WTC11 (cell line): ENCODE measurements at regions not wholly inside any gene's neighbourhood (a gene's known extent, or its start where the extent isn't known, plus 50 kb on each side); places are given as distances from the start of the nearest gene placed in this dataset.

Experiments used
- ATAC-seq: fragments of 200-7000 bp; cut with Tn5 transposase; 2 replicates; pipeline ENCODE4 v1.10.0; 2021; ENCODE audit warnings: mild to moderate bottlenecking, moderate library complexity
- CTCF ChIA-PET: fragments of 300-600 bp; sonication (Branson Sonifier 250); formaldehyde crosslinking; loops from one replicate; lab custom pipeline; 2021; ENCODE audit warnings: antibody characterized with exemption; lab: Charles Lee
- POLR2A ChIA-PET: fragments of 350-600 bp; sonication (Branson Sonifier 250); formaldehyde crosslinking; loops from one replicate; lab custom pipeline; 2021; ENCODE audit warnings: antibody characterized with exemption; lab: Charles Lee
- DNase-seq: peaks from one replicate; pipeline ENCODE4 v3.0.0; 2021; ENCODE audit warnings: low spot score
- H3K27ac Mint-ChIP-seq: 2 replicates; pipeline ENCODE4 v1.8.0; 2021; ENCODE audit warnings: mixed read lengths
- H3K27me3 Mint-ChIP-seq: 2 replicates; pipeline ENCODE4 v1.8.0; 2021; ENCODE audit warnings: low read depth, mild to moderate bottlenecking, moderate library complexity, mixed read lengths
- H3K36me3 Mint-ChIP-seq: 2 replicates; pipeline ENCODE4 v1.8.0; 2021; ENCODE audit warnings: mixed read lengths
- H3K4me1 Mint-ChIP-seq: 2 replicates; pipeline ENCODE4 v1.8.0; 2022; ENCODE audit warnings: mixed read lengths
- H3K4me3 Mint-ChIP-seq: 2 replicates; pipeline ENCODE4 v1.8.0; 2021; ENCODE audit warnings: mild to moderate bottlenecking, moderate library complexity, mixed read lengths
- H3K9me3 Mint-ChIP-seq: 2 replicates; pipeline ENCODE4 v1.8.0; 2021; ENCODE audit warnings: mixed read lengths
- AFF4 ChIP-seq: sonication (generic); formaldehyde crosslinking; IDR thresholded peaks from 2 replicates; pipeline ENCODE4 v1.8.1; 2023; ENCODE audit warnings: mild to moderate bottlenecking, missing genetic modification reagents, borderline replicate concordance
- CREM ChIP-seq: sonication (generic); formaldehyde crosslinking; IDR thresholded peaks from 2 replicates; pipeline ENCODE4 v1.8.1; 2022; ENCODE audit warnings: mild to moderate bottlenecking, missing genetic modification reagents, moderate library complexity
- E2F5 ChIP-seq: sonication (generic); formaldehyde crosslinking; IDR thresholded peaks from 2 replicates; pipeline ENCODE4 v1.8.1; 2022; ENCODE audit warnings: mild to moderate bottlenecking, moderate library complexity, missing genetic modification reagents
- ERG ChIP-seq: fragments of 250-450 bp; sonication (Bioruptor Pico); IDR thresholded peaks from 2 replicates; pipeline ENCODE4 v1.8.0; 2021; ENCODE audit warnings: mild to moderate bottlenecking
- ESRRA ChIP-seq: sonication (generic); formaldehyde crosslinking; IDR thresholded peaks from 2 replicates; pipeline ENCODE4 v1.8.1; 2022; ENCODE audit warnings: mild to moderate bottlenecking, missing genetic modification reagents, borderline replicate concordance
- ETV6 ChIP-seq: sonication (generic); formaldehyde crosslinking; IDR thresholded peaks from 2 replicates; pipeline ENCODE4 v1.8.1; 2022; ENCODE audit warnings: mild to moderate bottlenecking, missing genetic modification reagents
- FOXJ3 ChIP-seq: sonication (generic); formaldehyde crosslinking; IDR thresholded peaks from 2 replicates; pipeline ENCODE4 v1.9.0; 2021; ENCODE audit warnings: missing genetic modification reagents, mild to moderate bottlenecking, borderline replicate concordance
- FOXP1 ChIP-seq: sonication (generic); formaldehyde crosslinking; IDR thresholded peaks from 2 replicates; pipeline ENCODE4 v1.8.0; 2022; ENCODE audit warnings: missing genetic modification reagents, mild to moderate bottlenecking, moderate library complexity, borderline replicate concordance
- GTF2I ChIP-seq: fragments of 250-450 bp; sonication (Bioruptor Pico); conservative IDR thresholded peaks from 2 replicates; pipeline ENCODE4 v1.4.0; 2021; ENCODE audit warnings: mild to moderate bottlenecking
- HMGA2 ChIP-seq: fragments of 250-450 bp; sonication (Bioruptor Pico); IDR thresholded peaks from 2 replicates; pipeline ENCODE4 v1.4.0; 2021; ENCODE audit warnings: mild to moderate bottlenecking, moderate library complexity
- JAZF1 ChIP-seq: fragments of 250-450 bp; sonication (Bioruptor Pico); IDR thresholded peaks from 2 replicates; pipeline ENCODE4 v1.9.0; 2021; ENCODE audit warnings: moderate library complexity, mild to moderate bottlenecking, inconsistent platforms
- MYBL2 ChIP-seq: sonication (generic); formaldehyde crosslinking; IDR thresholded peaks from 2 replicates; pipeline ENCODE4 v1.8.1; 2023; ENCODE audit warnings: mild to moderate bottlenecking, moderate library complexity, missing genetic modification reagents
- NFYB ChIP-seq: sonication (generic); formaldehyde crosslinking; conservative IDR thresholded peaks from 2 replicates; pipeline ENCODE4 v1.8.0; 2022; ENCODE audit warnings: low read depth, missing genetic modification reagents
- SMAD4 ChIP-seq: sonication (generic); formaldehyde crosslinking; IDR thresholded peaks from 2 replicates; pipeline ENCODE4 v1.8.0; 2022; ENCODE audit warnings: mild to moderate bottlenecking, missing genetic modification reagents
- SOX15 ChIP-seq: fragments of 250-450 bp; sonication (Bioruptor Pico); IDR thresholded peaks from 2 replicates; pipeline ENCODE4 v1.9.0; 2021; ENCODE audit warnings: mild to moderate bottlenecking
- SP1 ChIP-seq: sonication (generic); formaldehyde crosslinking; conservative IDR thresholded peaks from 2 replicates; pipeline ENCODE4 v1.8.1; 2022; ENCODE audit warnings: missing genetic modification reagents
- TP53 ChIP-seq: sonication (generic); formaldehyde crosslinking; IDR thresholded peaks from 2 replicates; pipeline ENCODE4 v1.8.1; 2023; ENCODE audit warnings: mild to moderate bottlenecking, missing genetic modification reagents
- ZBTB21 ChIP-seq: sonication (generic); formaldehyde crosslinking; IDR thresholded peaks from 2 replicates; pipeline ENCODE4 v1.8.1; 2023; ENCODE audit warnings: mild to moderate bottlenecking, missing genetic modification reagents, borderline replicate concordance
- ZNF219 ChIP-seq: sonication (generic); formaldehyde crosslinking; IDR thresholded peaks from 2 replicates; pipeline ENCODE4 v1.8.0; 2023; ENCODE audit warnings: missing genetic modification reagents, mild to moderate bottlenecking, borderline replicate concordance
- ZNF263 ChIP-seq: sonication (generic); formaldehyde crosslinking; IDR thresholded peaks from 2 replicates; pipeline ENCODE4 v1.8.1; 2022; ENCODE audit warnings: low read depth, mild to moderate bottlenecking, moderate library complexity, missing genetic modification reagents
- ZNF281 ChIP-seq: sonication (generic); formaldehyde crosslinking; IDR thresholded peaks from 2 replicates; pipeline ENCODE4 v1.8.0; 2023; ENCODE audit warnings: mild to moderate bottlenecking, missing genetic modification reagents
- ZNF416 ChIP-seq: fragments of 250-450 bp; sonication (Bioruptor Pico); IDR thresholded peaks from 2 replicates; pipeline ENCODE4 v1.9.0; 2021; ENCODE audit warnings: mild to moderate bottlenecking, inconsistent platforms
- TF ChIP-seq, protein P1 (sequence below): sonication (generic); formaldehyde crosslinking; IDR thresholded peaks from 2 replicates; pipeline ENCODE4 v1.8.1; 2023; ENCODE audit warnings: mild to moderate bottlenecking, missing genetic modification reagents, moderate library complexity
- TF ChIP-seq, protein P2 (sequence below): fragments of 250-450 bp; sonication (Bioruptor Pico); IDR thresholded peaks from 2 replicates; pipeline ENCODE4 v1.9.0; 2021; ENCODE audit warnings: mild to moderate bottlenecking
- TF ChIP-seq, protein P3 (sequence below): fragments of 250-450 bp; sonication (Bioruptor Pico); IDR thresholded peaks from 2 replicates; pipeline ENCODE4 v1.9.0; 2021; ENCODE audit warnings: mild to moderate bottlenecking

- no peaks in the 10 kb centered on the region for H3K36me3 Mint-ChIP-seq
- CTCF ChIA-PET = interaction anchor here (1.7 kb wide), 1 partner anchor 279 kb away, joined by 4 read pairs; no protein-coding TSS in a partner anchor
- TF ChIP-seq ERG (CRISPR knock-in tag) = no peak
- TF ChIP-seq MYBL2 (CRISPR knock-in tag) = no peak
- no peak for TF ChIP-seq ZBTB21 (CRISPR knock-in tag)
- TF ChIP-seq ESRRA (CRISPR knock-in tag) = no peak
- no peak for TF ChIP-seq SOX15
- TF ChIP-seq, protein P1, sequence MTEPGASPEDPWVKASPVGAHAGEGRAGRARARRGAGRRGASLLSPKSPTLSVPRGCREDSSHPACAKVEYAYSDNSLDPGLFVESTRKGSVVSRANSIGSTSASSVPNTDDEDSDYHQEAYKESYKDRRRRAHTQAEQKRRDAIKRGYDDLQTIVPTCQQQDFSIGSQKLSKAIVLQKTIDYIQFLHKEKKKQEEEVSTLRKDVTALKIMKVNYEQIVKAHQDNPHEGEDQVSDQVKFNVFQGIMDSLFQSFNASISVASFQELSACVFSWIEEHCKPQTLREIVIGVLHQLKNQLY (CRISPR knock-in tag) = no peak
- TF ChIP-seq E2F5 = no peak
- TF ChIP-seq FOXJ3 (CRISPR knock-in tag) = no peak
- TF ChIP-seq JAZF1 (CRISPR knock-in tag) = no peak
- no peak for TF ChIP-seq TP53 (CRISPR knock-in tag)
- no peak for TF ChIP-seq GTF2I (CRISPR knock-in tag)
- TF ChIP-seq, protein P2, sequence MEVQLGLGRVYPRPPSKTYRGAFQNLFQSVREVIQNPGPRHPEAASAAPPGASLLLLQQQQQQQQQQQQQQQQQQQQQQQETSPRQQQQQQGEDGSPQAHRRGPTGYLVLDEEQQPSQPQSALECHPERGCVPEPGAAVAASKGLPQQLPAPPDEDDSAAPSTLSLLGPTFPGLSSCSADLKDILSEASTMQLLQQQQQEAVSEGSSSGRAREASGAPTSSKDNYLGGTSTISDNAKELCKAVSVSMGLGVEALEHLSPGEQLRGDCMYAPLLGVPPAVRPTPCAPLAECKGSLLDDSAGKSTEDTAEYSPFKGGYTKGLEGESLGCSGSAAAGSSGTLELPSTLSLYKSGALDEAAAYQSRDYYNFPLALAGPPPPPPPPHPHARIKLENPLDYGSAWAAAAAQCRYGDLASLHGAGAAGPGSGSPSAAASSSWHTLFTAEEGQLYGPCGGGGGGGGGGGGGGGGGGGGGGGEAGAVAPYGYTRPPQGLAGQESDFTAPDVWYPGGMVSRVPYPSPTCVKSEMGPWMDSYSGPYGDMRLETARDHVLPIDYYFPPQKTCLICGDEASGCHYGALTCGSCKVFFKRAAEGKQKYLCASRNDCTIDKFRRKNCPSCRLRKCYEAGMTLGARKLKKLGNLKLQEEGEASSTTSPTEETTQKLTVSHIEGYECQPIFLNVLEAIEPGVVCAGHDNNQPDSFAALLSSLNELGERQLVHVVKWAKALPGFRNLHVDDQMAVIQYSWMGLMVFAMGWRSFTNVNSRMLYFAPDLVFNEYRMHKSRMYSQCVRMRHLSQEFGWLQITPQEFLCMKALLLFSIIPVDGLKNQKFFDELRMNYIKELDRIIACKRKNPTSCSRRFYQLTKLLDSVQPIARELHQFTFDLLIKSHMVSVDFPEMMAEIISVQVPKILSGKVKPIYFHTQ (CRISPR knock-in tag) = no peak
- no peak for TF ChIP-seq ZNF416 (CRISPR knock-in tag)
- no peak for TF ChIP-seq SMAD4
- no peak for TF ChIP-seq ZNF263 (CRISPR knock-in tag)
- TF ChIP-seq, protein P3, sequence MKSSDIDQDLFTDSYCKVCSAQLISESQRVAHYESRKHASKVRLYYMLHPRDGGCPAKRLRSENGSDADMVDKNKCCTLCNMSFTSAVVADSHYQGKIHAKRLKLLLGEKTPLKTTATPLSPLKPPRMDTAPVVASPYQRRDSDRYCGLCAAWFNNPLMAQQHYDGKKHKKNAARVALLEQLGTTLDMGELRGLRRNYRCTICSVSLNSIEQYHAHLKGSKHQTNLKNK (CRISPR knock-in tag) = no peak
- no peak for TF ChIP-seq ZNF281
Observed at GRCh38 chr13:100842136-100842535, 167.5 kb upstream of the TMTC4 start.

GRCh38 chr13:100838387-100838786 lies 163.8 kb upstream of the TMTC4 start:
- H3K4me1 Mint-ChIP-seq = peaks cover 14% of the 10 kb centered on the region
- no peaks in the 10 kb centered on the region for H3K27me3 Mint-ChIP-seq
- H3K27ac Mint-ChIP-seq = no peak overlapping the region
- CTCF ChIA-PET = no interaction called here
- ATAC-seq (no peak; the same call in 1 of the 2 replicates), DNase-seq (no peak)
- no peaks in the 10 kb centered on the region for H3K36me3 Mint-ChIP-seq
- no peaks in the 10 kb centered on the region for H3K9me3 Mint-ChIP-seq
- POLR2A ChIA-PET = no interaction called here
- H3K4me3 Mint-ChIP-seq = no peak overlapping the region
- TF ChIP-seq SP1 (CRISPR knock-in tag) (no peak), ZNF263 (CRISPR knock-in tag) (no peak), ZNF219 (no peak), NFYB (CRISPR knock-in tag) (no peak), AFF4 (CRISPR knock-in tag) (no peak), HMGA2 (no peak), FOXP1 (CRISPR knock-in tag) (no peak), CREM (CRISPR knock-in tag) (no peak), ETV6 (CRISPR knock-in tag) (no peak)

More at GRCh38 chr13:100842136-100842535, 167.5 kb upstream of the TMTC4 start:
- no peak for ATAC-seq
- no peak overlapping the region for H3K4me3 Mint-ChIP-seq
- H3K9me3 Mint-ChIP-seq = peaks cover 3% of the 10 kb centered on the region; the same call in 1 of the 2 replicates
- POLR2A ChIA-PET = no interaction called here
- H3K4me1 Mint-ChIP-seq = peaks cover 14% of the 10 kb centered on the region
- H3K27ac Mint-ChIP-seq = no peak overlapping the region
- H3K27me3 Mint-ChIP-seq = no peaks in the 10 kb centered on the region; the same call in 1 of the 2 replicates
- DNase-seq = no peak
